GM11168 (cell line): ENCODE measurements at regions not wholly inside any gene's neighbourhood (a gene's known extent, or its start where the extent isn't known, plus 50 kb on each side); places are given as distances from the start of the nearest gene placed in this dataset.
"Not testable (repeated sequence)": the region's sequence is repeated elsewhere in the genome, so short reads cannot be mapped to it uniquely, and the experiment has no call there.

Experiments
- in situ Hi-C: fragments of 300-500 bp; cut with MboI; formaldehyde crosslinking; loops from one replicate; pipeline ENCODE4 v1.12.0; 2022; ENCODE audit warnings: low sequenced_read_pairs; ENCODE audit not compliant: unreplicated experiment

GRCh38 chr16:75780669-75781068 is 54.4 kb upstream of the CPHXL start:
- in situ Hi-C loops: loop anchor here (10.0 to 25.0 kb wide), 2 partner anchors 882 to 1384 kb away; no protein-coding TSS in a partner anchor

- in situ Hi-C loops: loop anchor here (10.0 to 25.0 kb wide), 2 partner anchors 880 to 1383 kb away; no protein-coding TSS in a partner anchor
Measured at GRCh38 chr16:75781683-75782343, 55.5 kb upstream of the CPHXL start.

- in situ Hi-C loops: loop anchor here (10.0 to 25.0 kb wide), 2 partner anchors 875 to 1377 kb away; no protein-coding TSS in a partner anchor
Measured at GRCh38 chr16:75787440-75787839, 61.1 kb upstream of the CPHXL start.

- in situ Hi-C loops: loop anchor here (10.0 to 25.0 kb wide), 2 partner anchors 873 to 1376 kb away; no protein-coding TSS in a partner anchor
Measured at GRCh38 chr16:75789237-75789636, 62.9 kb upstream of the CPHXL start.

GRCh38 chr16:75792771-75793492 is 66.6 kb upstream of the CPHXL start:
- in situ Hi-C loops: loop anchor here (25.0 kb wide), 1 partner anchor 869 kb away; no protein-coding TSS in a partner anchor

DNA sequence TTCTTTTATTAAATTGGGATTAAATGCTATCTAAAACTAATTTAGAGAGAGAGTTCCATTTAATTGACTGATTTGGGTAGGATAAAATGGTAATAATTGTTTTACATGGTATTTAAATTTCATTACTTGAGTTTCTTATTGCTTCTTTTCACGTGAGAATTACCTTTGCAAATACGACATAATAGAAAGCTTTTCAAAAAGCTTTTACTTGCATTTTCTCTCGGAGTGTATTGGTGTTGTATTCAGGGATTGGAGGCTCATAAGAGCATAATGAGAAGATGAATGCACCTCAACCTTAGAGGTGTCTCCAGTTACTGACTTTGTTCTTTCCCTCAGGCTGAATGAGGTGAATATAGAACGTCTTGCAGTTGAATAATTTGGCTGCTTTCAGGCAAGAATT is 67.4 kb upstream of the CPHXL start:
- in situ Hi-C loops: loop anchor here (25.0 kb wide), 1 partner anchor 869 kb away; no protein-coding TSS in a partner anchor

DNA sequence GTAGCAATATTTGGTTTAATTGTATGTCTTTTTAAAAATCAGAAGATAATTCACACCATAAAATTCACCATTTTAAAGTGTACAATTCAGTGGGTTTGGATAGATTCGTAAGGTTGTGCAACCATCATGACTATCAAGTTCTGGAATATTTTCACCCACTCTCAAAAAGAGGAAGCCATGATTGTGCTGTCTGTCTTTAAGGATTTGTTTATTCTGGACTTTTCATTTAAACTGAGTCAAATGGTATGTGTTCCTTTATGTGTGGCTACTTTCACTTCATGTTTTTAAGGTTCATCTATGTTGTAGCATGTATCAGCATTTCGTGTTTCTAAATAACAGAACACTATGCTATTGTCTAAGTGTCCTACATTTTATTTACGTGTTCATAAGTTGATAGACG is 68.1 kb upstream of the CPHXL start:
- in situ Hi-C loops: loop anchor here (25.0 kb wide), 1 partner anchor 868 kb away; no protein-coding TSS in a partner anchor

GRCh38 chr16:75798714-75799113 is 72.4 kb upstream of the CPHXL start:
- in situ Hi-C loops: loop anchor here (25.0 kb wide), 1 partner anchor 864 kb away; no protein-coding TSS in a partner anchor

- in situ Hi-C loops: no loop called here
Measured at GRCh38 chr16:75801307-75801706, 75.0 kb upstream of the CPHXL start.

DNA sequence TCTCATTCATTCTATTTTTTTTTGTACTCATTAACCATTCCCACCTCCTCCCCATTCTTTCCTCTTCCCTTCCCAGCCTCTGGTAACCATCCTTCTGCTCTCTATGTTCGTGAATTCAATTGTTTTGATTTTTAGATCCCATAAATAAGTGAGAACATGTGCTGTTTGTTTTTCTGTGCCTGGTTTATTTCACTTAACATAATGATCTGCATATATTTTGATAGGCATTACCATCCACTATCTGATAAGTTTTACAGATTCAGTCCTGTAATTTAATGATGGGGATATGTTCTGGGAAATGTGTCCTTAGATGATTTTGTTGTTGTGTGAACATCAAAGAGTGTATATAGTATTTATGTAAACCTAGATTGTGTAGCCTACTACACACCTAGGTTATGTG is 77.5 kb upstream of the CPHXL start:
- in situ Hi-C loops: no loop called here

- in situ Hi-C loops: no loop called here
Measured at GRCh38 chr16:75804368-75804767, 78.1 kb upstream of the CPHXL start.

DNA sequence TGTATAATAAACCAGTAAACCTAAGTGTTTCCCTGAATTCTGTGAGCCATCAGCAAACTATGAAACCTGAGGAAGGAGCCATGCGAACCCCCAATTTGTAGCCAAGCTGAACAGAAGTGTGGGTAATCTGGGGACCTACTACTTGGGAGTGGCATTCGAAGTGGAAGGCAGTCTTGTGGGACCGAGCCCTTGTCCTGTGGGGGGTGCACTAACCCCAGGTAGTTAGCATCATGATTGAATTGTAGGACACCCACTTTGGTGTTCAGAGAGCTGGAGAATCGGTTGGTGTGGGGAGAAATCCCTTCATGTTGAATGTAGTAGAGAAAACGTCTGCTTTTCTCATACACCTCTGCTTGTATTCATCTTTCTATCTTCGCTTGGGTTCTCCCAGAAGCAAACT is 79.7 kb upstream of the CPHXL start:
- in situ Hi-C loops: no loop called here

- in situ Hi-C loops: no loop called here
Measured at GRCh38 chr16:75806487-75806886, 80.2 kb upstream of the CPHXL start.

DNA sequence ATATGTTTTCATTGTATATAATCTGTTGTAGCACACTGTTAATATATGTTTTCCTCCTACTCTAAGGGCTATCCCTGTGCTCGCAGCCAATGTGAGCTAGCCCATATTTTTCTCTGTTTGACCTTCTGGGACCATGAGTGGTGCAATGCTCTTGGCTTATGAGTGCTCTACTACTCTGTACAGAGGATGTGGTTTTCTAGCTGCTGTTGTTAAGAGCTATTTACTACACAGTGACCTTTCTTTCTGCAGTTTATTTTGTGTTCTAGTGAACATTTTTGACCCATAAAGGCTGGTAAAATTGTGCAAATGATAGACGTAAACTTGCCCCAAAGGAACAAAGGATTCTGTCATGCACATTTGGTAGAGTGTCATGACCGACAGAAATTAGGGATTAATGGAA is 84.1 kb upstream of the CPHXL start:
- in situ Hi-C loops: no loop called here

GRCh38 chr16:75811020-75811634 is 84.8 kb upstream of the CPHXL start:
- in situ Hi-C loops: no loop called here

DNA sequence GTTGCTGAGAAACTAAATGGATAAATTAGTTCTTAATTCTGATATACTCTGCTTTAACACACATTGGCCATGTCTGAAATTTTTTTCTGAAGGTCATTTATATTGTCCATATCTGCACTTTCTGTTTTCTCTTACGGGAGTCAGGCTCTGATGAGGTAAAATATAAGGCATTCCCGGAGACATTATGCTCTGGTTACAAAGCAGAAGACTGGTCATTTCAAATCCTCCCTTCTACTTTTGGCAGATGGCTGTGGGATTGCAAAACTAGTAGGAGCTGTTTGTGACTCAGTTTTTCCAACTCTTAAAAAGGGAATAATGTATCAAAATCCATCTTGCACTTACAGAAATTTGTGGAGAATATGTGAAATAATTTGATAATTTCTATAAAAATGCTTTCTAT is 92.2 kb upstream of the CPHXL start:
- in situ Hi-C loops: no loop called here

- in situ Hi-C loops: no loop called here
Measured at GRCh38 chr16:75820672-75821071, 94.4 kb upstream of the CPHXL start.

DNA sequence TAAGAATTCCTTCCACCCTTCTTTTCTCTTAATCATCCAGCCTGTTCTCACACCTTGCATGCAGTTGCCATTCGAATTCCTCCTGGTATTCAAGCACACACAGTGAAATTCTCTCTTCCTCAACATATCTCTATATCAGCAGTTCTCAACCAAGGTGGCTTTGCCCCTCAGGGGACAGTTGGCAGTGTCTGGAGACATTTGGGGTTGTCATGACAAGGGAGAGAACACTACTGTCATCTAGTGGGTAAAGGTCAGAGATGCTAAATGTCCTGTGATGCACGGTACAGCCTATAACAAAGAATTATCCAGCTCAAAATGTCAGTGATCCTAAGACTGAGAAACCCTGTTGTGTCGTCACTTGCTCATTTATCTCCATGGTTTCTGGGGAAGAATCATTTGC is 94.8 kb upstream of the CPHXL start:
- in situ Hi-C loops: no loop called here

DNA sequence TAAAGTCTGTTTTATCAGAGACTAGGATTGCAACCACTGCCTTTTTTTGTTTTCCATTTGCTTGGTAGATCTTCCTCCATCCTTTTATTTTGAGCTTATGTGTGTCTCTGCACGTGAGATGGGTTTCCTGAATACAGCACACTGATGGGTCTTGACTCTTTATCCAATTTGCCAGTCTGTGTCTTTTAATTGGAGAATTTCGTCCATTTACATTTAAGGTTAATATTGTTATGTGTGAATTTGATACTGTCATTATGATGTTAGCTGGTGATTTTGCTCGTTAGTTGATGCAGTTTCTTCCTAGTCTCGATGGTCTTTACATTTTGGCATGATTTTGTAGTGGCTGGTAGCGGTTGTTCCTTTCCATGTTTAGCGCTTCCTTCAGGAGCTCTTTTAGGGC is 99.5 kb upstream of the CPHXL start:
- in situ Hi-C loops: not testable (repeated sequence)

- in situ Hi-C loops: not testable (repeated sequence)
Measured at GRCh38 chr16:75827372-75828038, 101.2 kb upstream of the CPHXL start.
